NB4 (cell line): ENCODE measurements at regions not wholly inside any gene's neighbourhood (a gene's known extent, or its start where the extent isn't known, plus 50 kb on each side); places are given as distances from the start of the nearest gene placed in this dataset.

Experiments
- DNase-seq: peaks from one replicate; pipeline ENCODE4 v3.0.0; 2010; ENCODE audit warnings: low read depth
- H3K4me3 ChIP-seq: one replicate; pipeline ENCODE4 v1.5.1; 2011; ENCODE audit warnings: mild to moderate bottlenecking, low read depth, low read length, moderate library complexity
- MAX ChIP-seq: IDR thresholded peaks from 2 replicates; pipeline ENCODE4 v1.6.1; 2011; ENCODE audit warnings: low read depth, low read length
- MYC ChIP-seq: IDR thresholded peaks from 2 replicates; pipeline ENCODE4 v1.6.1; 2011; ENCODE audit warnings: low read depth, low read length
- POLR2A ChIP-seq: IDR thresholded peaks from 2 replicates; pipeline ENCODE4 v1.6.1; 2011; ENCODE audit warnings: mild to moderate bottlenecking; ENCODE audit not compliant: insufficient read length; ENCODE audit errors: extremely low read depth
- TF ChIP-seq, protein P1 (sequence below): IDR thresholded peaks from one replicate; pipeline ENCODE4 v1.5.1; 2012; ENCODE audit warnings: low read depth, low read length

- TF ChIP-seq MYC: no peak
- TF ChIP-seq, protein P1, sequence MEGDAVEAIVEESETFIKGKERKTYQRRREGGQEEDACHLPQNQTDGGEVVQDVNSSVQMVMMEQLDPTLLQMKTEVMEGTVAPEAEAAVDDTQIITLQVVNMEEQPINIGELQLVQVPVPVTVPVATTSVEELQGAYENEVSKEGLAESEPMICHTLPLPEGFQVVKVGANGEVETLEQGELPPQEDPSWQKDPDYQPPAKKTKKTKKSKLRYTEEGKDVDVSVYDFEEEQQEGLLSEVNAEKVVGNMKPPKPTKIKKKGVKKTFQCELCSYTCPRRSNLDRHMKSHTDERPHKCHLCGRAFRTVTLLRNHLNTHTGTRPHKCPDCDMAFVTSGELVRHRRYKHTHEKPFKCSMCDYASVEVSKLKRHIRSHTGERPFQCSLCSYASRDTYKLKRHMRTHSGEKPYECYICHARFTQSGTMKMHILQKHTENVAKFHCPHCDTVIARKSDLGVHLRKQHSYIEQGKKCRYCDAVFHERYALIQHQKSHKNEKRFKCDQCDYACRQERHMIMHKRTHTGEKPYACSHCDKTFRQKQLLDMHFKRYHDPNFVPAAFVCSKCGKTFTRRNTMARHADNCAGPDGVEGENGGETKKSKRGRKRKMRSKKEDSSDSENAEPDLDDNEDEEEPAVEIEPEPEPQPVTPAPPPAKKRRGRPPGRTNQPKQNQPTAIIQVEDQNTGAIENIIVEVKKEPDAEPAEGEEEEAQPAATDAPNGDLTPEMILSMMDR: no peak
- TF ChIP-seq POLR2A: no peak
- TF ChIP-seq MAX: no peak
- no peak for DNase-seq
Measured at GRCh38 chr15:69578252-69578651, 125.6 kb downstream of the RPLP1 start.

DNA sequence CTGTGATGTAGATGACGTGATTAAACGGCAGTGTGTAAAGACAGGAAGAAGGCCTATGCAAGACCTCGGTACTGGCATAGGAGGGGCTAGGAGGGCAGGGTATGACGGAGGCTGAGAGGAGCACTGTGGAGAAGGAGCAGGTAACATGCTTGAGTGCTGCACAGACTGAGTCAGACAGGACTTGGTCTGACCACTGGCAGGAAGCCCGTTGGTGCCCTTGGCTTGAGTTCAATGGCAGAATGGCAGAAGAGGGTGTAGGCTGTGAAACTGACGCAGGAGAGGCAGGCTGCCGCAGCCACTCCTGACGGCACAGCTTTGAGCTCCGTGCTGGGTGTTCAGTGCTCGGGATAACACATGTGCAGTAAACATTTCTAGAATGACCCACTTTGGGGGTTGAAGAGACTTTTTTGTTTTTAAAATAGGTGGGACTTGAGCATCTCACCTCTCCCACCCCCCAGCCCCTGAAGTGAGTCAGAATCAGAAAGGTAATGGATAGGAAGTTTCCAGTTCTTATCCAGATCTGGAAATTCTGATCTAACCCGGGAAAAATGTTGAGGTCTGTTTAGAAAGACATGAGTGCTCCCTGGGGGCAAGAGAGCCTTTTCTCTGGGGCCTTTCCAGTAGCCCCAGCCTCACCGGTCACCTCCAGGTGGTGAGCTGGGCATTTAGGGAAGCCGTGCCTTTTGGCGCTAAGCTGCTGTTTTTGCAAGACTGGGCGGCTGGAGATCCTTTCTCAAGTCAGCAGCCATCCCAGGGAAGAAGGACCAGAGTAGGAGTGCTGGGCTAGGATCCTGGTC lies 126.4 kb downstream of the RPLP1 start:
- DNase-seq: no peak
- H3K4me3 ChIP-seq: no peak overlapping the region
- TF ChIP-seq MYC (no peak), POLR2A (no peak), MAX (no peak)
- TF ChIP-seq, protein P1: no peak

More at GRCh38 chr15:69578252-69578651, 125.6 kb downstream of the RPLP1 start:
- no peak overlapping the region for H3K4me3 ChIP-seq

GRCh38 chr15:69579950-69580618 lies 127.5 kb downstream of the RPLP1 start:
- TF ChIP-seq POLR2A: no peak
- TF ChIP-seq, protein P1: no peak
- no peak for TF ChIP-seq MYC
- TF ChIP-seq MAX: no peak
- DNase-seq: no peak
- H3K4me3 ChIP-seq: no peak overlapping the region

- peak; percentile 88 for DNase-seq
- peak; percentile 78 for TF ChIP-seq MYC
- TF ChIP-seq, protein P1: no peak
- TF ChIP-seq MAX: peak; percentile 91
- H3K4me3 ChIP-seq: peak overlapping the region; percentile 6
Measured at GRCh38 chr15:69583626-69584025, 131.0 kb downstream of the RPLP1 start.

DNA sequence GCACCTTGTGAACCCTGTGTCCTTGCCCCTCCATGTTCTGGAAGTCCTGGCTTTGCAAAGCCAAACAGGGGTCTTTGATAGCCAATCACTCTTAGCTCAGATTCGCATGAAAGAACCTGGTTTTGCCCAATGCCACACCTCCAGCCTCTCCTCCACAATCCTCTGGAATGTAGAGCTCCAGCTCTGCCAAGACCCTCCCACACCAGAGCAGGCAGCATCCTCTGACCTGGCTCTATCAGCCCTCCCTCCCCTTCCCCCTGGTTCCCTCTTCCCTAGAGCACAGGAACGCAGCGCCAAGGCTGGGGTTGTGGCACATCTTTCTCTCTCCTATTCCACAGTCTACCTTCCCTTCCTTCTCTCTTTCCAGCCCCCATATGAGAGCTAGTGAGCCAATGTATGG lies 133.3 kb downstream of the RPLP1 start:
- H3K4me3 ChIP-seq: no peak overlapping the region
- no peak for DNase-seq
- TF ChIP-seq MAX (no peak), POLR2A (no peak), MYC (no peak)
- TF ChIP-seq, protein P1: no peak
